HepG2 (cell line): ENCODE measurements at regions not wholly inside any gene's neighbourhood (a gene's known extent, or its start where the extent isn't known, plus 50 kb on each side); places are given as distances from the start of the nearest gene placed in this dataset.

ENCODE experiments used
- CBFB ChIP-seq: sonication (generic); formaldehyde crosslinking; IDR thresholded peaks from 2 replicates; pipeline ENCODE4 v1.4.0; 2020; ENCODE audit warnings: missing genetic modification reagents
- CERS6 ChIP-seq: sonication (generic); formaldehyde crosslinking; IDR thresholded peaks from 2 replicates; pipeline ENCODE4 v1.5.0; 2020; ENCODE audit warnings: missing genetic modification reagents
- CTCF ChIP-seq: sonication (generic); formaldehyde crosslinking; IDR thresholded peaks from 2 replicates; pipeline ENCODE4 v1.5.0; 2020; ENCODE audit warnings: mild to moderate bottlenecking, missing genetic modification reagents, moderate library complexity
- FOXP1 ChIP-seq, 2 experiments: fragments of 450-650 bp in 1 of 2; IDR thresholded peaks; 2 replicates each; pipeline ENCODE4 v1.6.1; 2017 to 2018; ENCODE audit warnings: antibody characterized with exemption in 1 of 2
- GABPA ChIP-seq, 2 experiments: IDR thresholded peaks; 2 replicates each; pipeline ENCODE4 v1.6.1; 2011 to 2016; ENCODE audit warnings: low read depth in 2 of 2, low read length in 1 of 2, missing biosample characterization in 1 of 2, missing genetic modification characterization in 1 of 2
- MEIS2 ChIP-seq: sonication (generic); formaldehyde crosslinking; IDR thresholded peaks from 2 replicates; pipeline ENCODE4 v1.9.0; 2021; ENCODE audit warnings: mild to moderate bottlenecking, missing genetic modification reagents
- POLR2A ChIP-seq, 2 experiments: IDR thresholded peaks; 2 replicates each; pipeline ENCODE4 v1.6.1; 2011; ENCODE audit warnings: low read depth in 2 of 2, low read length in 2 of 2, mild to moderate bottlenecking in 1 of 2, moderate library complexity in 1 of 2; ENCODE audit not compliant: insufficient read depth in 1 of 2
- ZNF326 ChIP-seq: sonication (generic); formaldehyde crosslinking; IDR thresholded peaks from 2 replicates; pipeline ENCODE4 v1.4.0; 2020; ENCODE audit warnings: missing genetic modification reagents, borderline replicate concordance
- ZNF605 ChIP-seq: sonication (generic); formaldehyde crosslinking; IDR thresholded peaks from 2 replicates; pipeline ENCODE4 v1.8.0; 2022; ENCODE audit warnings: mild to moderate bottlenecking, missing genetic modification reagents

GRCh38 chr13:73358606-73359095 is 299.8 kb downstream of the KLF5 start:
- no peak for TF ChIP-seq FOXP1 (IDR thresholded peaks at IDR 0.05)
- no peak for TF ChIP-seq FOXP1 (CRISPR knock-in tag; IDR thresholded peaks at IDR 0.05)
- TF ChIP-seq GABPA (IDR thresholded peaks at IDR 0.05; ENCODE audit: low read depth, low read length): no peak
- TF ChIP-seq GABPA (CRISPR knock-in tag; IDR thresholded peaks at IDR 0.05; ENCODE audit: low read depth): no peak
- no peak for TF ChIP-seq MEIS2 (CRISPR knock-in tag)
- no peak for TF ChIP-seq CERS6 (CRISPR knock-in tag)
- TF ChIP-seq CBFB (CRISPR knock-in tag): no peak
- TF ChIP-seq ZNF326: no peak
- no peak for TF ChIP-seq ZNF605
- TF ChIP-seq CTCF (CRISPR knock-in tag): no peak
- no peak for TF ChIP-seq POLR2A (IDR thresholded peaks at IDR 0.05; ENCODE audit: insufficient read depth in 1 of 2, low read depth in 2 of 2, low read length in 2 of 2)
